PC-9 (cell line): ENCODE measurements at regions not wholly inside any gene's neighbourhood (a gene's known extent, or its start where the extent isn't known, plus 50 kb on each side); places are given as distances from the start of the nearest gene placed in this dataset.

ENCODE experiments used
- BruUV-seq: library from RNA; stranded (reverse); fragments of 400-500 nt; replicated peaks from 2 replicates; lab custom pipeline; 2021; lab: Mats Ljungman, UMichigan
- CTCF ChIA-PET: fragments of 300-600 bp; sonication (Branson Sonifier 250); formaldehyde crosslinking; loops from one replicate; lab custom pipeline; 2022; ENCODE audit warnings: antibody characterized with exemption; lab: Charles Lee
- POLR2A ChIA-PET: fragments of 300-600 bp; sonication (Branson Sonifier 250); formaldehyde crosslinking; loops from one replicate; lab custom pipeline; 2022; ENCODE audit warnings: antibody characterized with exemption; ENCODE audit not compliant: unreplicated experiment; lab: Charles Lee
- DNase-seq, 2 experiments: peaks; one replicate each; pipeline versions ENCODE4 v3.0.0 to v3.0.0-alpha.2; 2015 to 2022; ENCODE audit warnings: mixed read lengths in 1 of 2
- H2AFZ ChIP-seq: fragments of 200-600 bp; sonication (generic); 2 replicates; pipeline ENCODE4 v1.8.1; 2017; ENCODE audit warnings: antibody characterized with exemption
- H3F3A ChIP-seq: fragments of 200-600 bp; sonication (generic); 2 replicates; pipeline ENCODE4 v1.8.1; 2017; ENCODE audit warnings: antibody characterized with exemption, mild to moderate bottlenecking, low read depth; ENCODE audit not compliant: insufficient read depth
- H3K27ac ChIP-seq: fragments of 200-600 bp; sonication (generic); 2 replicates; pipeline ENCODE4 v1.6.1; 2016; ENCODE audit warnings: mixed run types
- H3K27me3 ChIP-seq: fragments of 200-600 bp; sonication (generic); 2 replicates; pipeline ENCODE4 v1.6.1; 2016; ENCODE audit warnings: low read depth, mixed run types; ENCODE audit not compliant: insufficient read depth
- H3K36me3 ChIP-seq: fragments of 200-600 bp; sonication (generic); 2 replicates; pipeline ENCODE4 v1.6.1; 2016; ENCODE audit warnings: low read depth, mixed run types
- H3K4me1 ChIP-seq: fragments of 200-600 bp; sonication (generic); replicated peaks from 2 replicates; pipeline ENCODE4 v1.6.1; 2016; ENCODE audit warnings: mixed run types; ENCODE audit not compliant: insufficient read depth
- H3K4me2 ChIP-seq: fragments of 200-600 bp; sonication (generic); 2 replicates; pipeline ENCODE4 v1.6.1; 2017; ENCODE audit warnings: mixed run types
- H3K4me3 ChIP-seq: fragments of 200-600 bp; sonication (generic); 2 replicates; pipeline ENCODE4 v1.6.1; 2016; ENCODE audit warnings: mixed run types
- H3K79me2 ChIP-seq: fragments of 200-600 bp; sonication (generic); 2 replicates; pipeline ENCODE4 v1.6.1; 2017; ENCODE audit warnings: low read depth, mixed run types
- H3K9me2 ChIP-seq: fragments of 200-600 bp; sonication (generic); 2 replicates; pipeline ENCODE4 v1.8.1; 2017; ENCODE audit warnings: mild to moderate bottlenecking; ENCODE audit not compliant: insufficient read depth
- H3K9me3 ChIP-seq: fragments of 200-600 bp; sonication (generic); 2 replicates; pipeline ENCODE4 v1.8.1; 2016; ENCODE audit warnings: low read depth; ENCODE audit not compliant: insufficient read depth
- H4K20me1 ChIP-seq: fragments of 200-600 bp; sonication (generic); 2 replicates; pipeline ENCODE4 v1.8.1; 2017; ENCODE audit not compliant: insufficient read depth
- CTCF ChIP-seq: fragments of 200-600 bp; sonication (generic); conservative IDR thresholded peaks from 2 replicates; pipeline ENCODE4 v1.6.1; 2017; ENCODE audit warnings: mixed run types, antibody characterized with exemption, mild to moderate bottlenecking, moderate library complexity
- EZH2 ChIP-seq: fragments of 200-600 bp; sonication (generic); IDR thresholded peaks from 2 replicates; pipeline ENCODE4 v1.8.0; 2017; ENCODE audit warnings: antibody characterized with exemption, low read depth
- intact Hi-C: fragments of 100-400 bp; cut with micrococcal nuclease; formaldehyde crosslinking; loops from one replicate; pipeline ENCODE4 v1.10.0; 2022; ENCODE audit not compliant: unreplicated experiment

- intact Hi-C loops: no loop called here
- Histone ChIP-seq H3K27ac (no peak overlapping the region), H2AFZ (no peak overlapping the region), H3K27me3 (no peaks in the 10 kb centered on the region), H3K79me2 (no peaks in the 10 kb centered on the region), H3F3A (no peaks in the 10 kb centered on the region), H3K9me2 (no peaks in the 10 kb centered on the region), H3K4me3 (no peak overlapping the region), H3K4me1 (no peaks in the 10 kb centered on the region), H3K9me3 (no peaks in the 10 kb centered on the region), H3K4me2 (no peak overlapping the region), H4K20me1 (no peaks in the 10 kb centered on the region), H3K36me3 (no peaks in the 10 kb centered on the region)
- no TSS peak for BruUV-seq
- TF ChIP-seq EZH2: no peak
- no peak for DNase-seq
- ChIA-PET CTCF (no interaction called here), POLR2A (no interaction called here)
Observed at GRCh38 chr15:95662638-95663037, 667.9 kb upstream of the NR2F2 start.

GRCh38 chr15:95663156-95664100 lies 667.1 kb upstream of the NR2F2 start:
- Histone ChIP-seq H3K27me3 (no peaks in the 10 kb centered on the region), H3K4me2 (no peak overlapping the region), H3K79me2 (no peaks in the 10 kb centered on the region), H3K9me2 (no peaks in the 10 kb centered on the region), H3K36me3 (no peaks in the 10 kb centered on the region), H3K4me1 (no peaks in the 10 kb centered on the region), H3K4me3 (no peak overlapping the region), H4K20me1 (no peaks in the 10 kb centered on the region), H3F3A (no peaks in the 10 kb centered on the region), H3K27ac (no peak overlapping the region), H2AFZ (no peak overlapping the region), H3K9me3 (no peaks in the 10 kb centered on the region)
- no peak for TF ChIP-seq EZH2
- no peak for TF ChIP-seq CTCF
- ChIA-PET CTCF (no interaction called here), POLR2A (no interaction called here)
- no peak for DNase-seq
- intact Hi-C loops: no loop called here
- BruUV-seq: no TSS peak

GRCh38 chr15:95664450-95664849 lies 666.0 kb upstream of the NR2F2 start:
- DNase-seq: no peak
- TF ChIP-seq EZH2: no peak
- no peak for TF ChIP-seq CTCF
- H3F3A ChIP-seq: no peaks in the 10 kb centered on the region
- no peaks in the 10 kb centered on the region for H3K79me2 ChIP-seq
- POLR2A ChIA-PET: no interaction called here
- H2AFZ ChIP-seq: no peak overlapping the region
- H3K27ac ChIP-seq: no peak overlapping the region
- no peaks in the 10 kb centered on the region for H3K9me2 ChIP-seq
- BruUV-seq: no TSS peak
- no peaks in the 10 kb centered on the region for H4K20me1 ChIP-seq
- no peaks in the 10 kb centered on the region for H3K27me3 ChIP-seq
- H3K36me3 ChIP-seq: no peaks in the 10 kb centered on the region
- CTCF ChIA-PET: no interaction called here
- no peaks in the 10 kb centered on the region for H3K9me3 ChIP-seq
- H3K4me1 ChIP-seq: no peaks in the 10 kb centered on the region
- H3K4me2 ChIP-seq: no peak overlapping the region
- no peak overlapping the region for H3K4me3 ChIP-seq
- intact Hi-C loops: no loop called here
